ENCODE measurements at regions not wholly inside any gene's neighbourhood (a gene's known extent, or its start where the extent isn't known, plus 50 kb on each side); places are given as distances from the start of the nearest gene placed in this dataset.

DNA sequence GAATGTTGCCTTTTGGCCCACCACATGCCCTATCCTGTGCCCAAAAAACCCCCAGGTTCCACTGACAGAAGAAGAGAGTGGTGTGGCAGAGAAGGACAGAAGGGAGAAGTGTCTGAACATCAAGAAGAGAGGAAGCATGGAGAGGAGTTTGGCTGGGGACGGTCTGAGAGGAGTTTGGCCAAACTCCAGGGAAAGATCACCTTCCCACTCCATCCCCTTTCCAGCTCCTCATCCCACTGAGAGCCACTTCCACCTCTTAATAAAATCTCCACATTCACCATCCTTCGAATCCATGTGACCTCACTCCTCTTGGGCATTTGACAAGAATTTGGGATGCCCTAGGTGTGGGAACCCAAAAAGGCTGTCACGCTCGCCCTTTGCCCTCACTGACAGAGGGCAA is 311.6 kb upstream of the GRM7 start:
- Mint-ChIP-seq H3K9me3 (peaks cover 5% of the 10 kb centered on the region), H3K4me1 (ENCODE audit: low read depth) (no peaks in the 10 kb centered on the region), H3K4me3 (no peak overlapping the region), H3K27ac (no peak overlapping the region), H3K36me3 (ENCODE audit: low read depth) (no peaks in the 10 kb centered on the region), H3K27me3 (no peaks in the 10 kb centered on the region)
- DNase-seq (no peak), ATAC-seq (no peak)
- ChIA-PET CTCF (no interaction called here), POLR2A (no interaction called here)
- TF ChIP-seq, protein P1, sequence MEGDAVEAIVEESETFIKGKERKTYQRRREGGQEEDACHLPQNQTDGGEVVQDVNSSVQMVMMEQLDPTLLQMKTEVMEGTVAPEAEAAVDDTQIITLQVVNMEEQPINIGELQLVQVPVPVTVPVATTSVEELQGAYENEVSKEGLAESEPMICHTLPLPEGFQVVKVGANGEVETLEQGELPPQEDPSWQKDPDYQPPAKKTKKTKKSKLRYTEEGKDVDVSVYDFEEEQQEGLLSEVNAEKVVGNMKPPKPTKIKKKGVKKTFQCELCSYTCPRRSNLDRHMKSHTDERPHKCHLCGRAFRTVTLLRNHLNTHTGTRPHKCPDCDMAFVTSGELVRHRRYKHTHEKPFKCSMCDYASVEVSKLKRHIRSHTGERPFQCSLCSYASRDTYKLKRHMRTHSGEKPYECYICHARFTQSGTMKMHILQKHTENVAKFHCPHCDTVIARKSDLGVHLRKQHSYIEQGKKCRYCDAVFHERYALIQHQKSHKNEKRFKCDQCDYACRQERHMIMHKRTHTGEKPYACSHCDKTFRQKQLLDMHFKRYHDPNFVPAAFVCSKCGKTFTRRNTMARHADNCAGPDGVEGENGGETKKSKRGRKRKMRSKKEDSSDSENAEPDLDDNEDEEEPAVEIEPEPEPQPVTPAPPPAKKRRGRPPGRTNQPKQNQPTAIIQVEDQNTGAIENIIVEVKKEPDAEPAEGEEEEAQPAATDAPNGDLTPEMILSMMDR (IDR thresholded peaks at IDR 0.05) = no peak
- intact Hi-C loops (cut with micrococcal nuclease) = no loop called here

- Mint-ChIP-seq H3K36me3 (ENCODE audit: low read depth) (no peaks in the 10 kb centered on the region), H3K9me3 (peaks cover 8% of the 10 kb centered on the region), H3K27ac (no peak overlapping the region), H3K4me3 (no peak overlapping the region), H3K4me1 (ENCODE audit: low read depth) (no peaks in the 10 kb centered on the region), H3K27me3 (no peaks in the 10 kb centered on the region)
- ChIA-PET POLR2A (no interaction called here), CTCF (no interaction called here)
- DNase-seq = no peak
- ATAC-seq = no peak
- intact Hi-C loops (cut with micrococcal nuclease) = no loop called here
- TF ChIP-seq, protein P1 (IDR thresholded peaks at IDR 0.05) = no peak
Observed at GRCh38 chr3:6551165-6551564, 309.8 kb upstream of the GRM7 start.

DNA sequence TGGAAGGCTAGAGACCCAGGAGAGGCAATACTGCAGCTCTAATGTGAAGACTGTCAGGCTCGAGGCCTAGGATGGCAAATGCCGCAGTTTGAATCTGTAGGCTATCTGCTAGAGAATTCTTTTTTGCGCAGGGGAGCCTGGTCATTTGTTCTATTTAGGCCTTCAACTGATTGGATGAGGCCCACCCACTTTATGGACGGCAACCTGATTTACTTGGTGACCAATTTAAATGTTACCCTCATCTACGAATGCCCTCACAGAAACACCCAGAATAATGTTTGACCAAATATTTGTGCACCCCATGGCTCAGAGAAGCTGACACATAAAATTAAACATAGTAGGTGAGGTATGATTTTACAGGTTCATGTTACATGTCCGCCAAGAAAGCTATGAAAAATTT is 300.7 kb upstream of the GRM7 start:
- H3K4me1 Mint-ChIP-seq (ENCODE audit: low read depth) = no peaks in the 10 kb centered on the region
- intact Hi-C loops (cut with micrococcal nuclease) = no loop called here

DNA sequence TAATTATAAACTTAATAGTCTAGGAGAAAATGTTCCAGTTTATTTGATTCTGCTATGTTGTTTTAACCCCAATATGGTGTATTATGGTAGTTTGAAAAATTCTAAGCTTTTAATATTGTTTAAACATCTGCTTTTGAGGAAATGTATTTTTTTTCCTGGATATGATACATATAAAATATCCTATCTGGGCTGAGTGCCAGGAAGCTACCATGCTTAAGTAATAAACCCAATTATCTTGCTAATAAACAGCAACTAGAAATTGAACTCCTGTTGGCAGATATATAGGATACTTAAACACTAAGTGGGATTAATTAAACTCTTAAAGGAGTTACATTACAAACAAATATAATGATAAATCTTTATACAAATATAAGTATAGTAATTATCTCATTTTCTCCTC is 293.7 kb upstream of the GRM7 start:
- H3K27me3 Mint-ChIP-seq = no peaks in the 10 kb centered on the region
- no peak overlapping the region for H3K4me3 Mint-ChIP-seq
- CTCF ChIA-PET = no interaction called here
- no peak for ATAC-seq
- H3K27ac Mint-ChIP-seq = no peak overlapping the region
- intact Hi-C loops (cut with micrococcal nuclease) = no loop called here
- POLR2A ChIA-PET = no interaction called here
- no peaks in the 10 kb centered on the region for H3K4me1 Mint-ChIP-seq (ENCODE audit: low read depth)
- TF ChIP-seq, protein P1 (IDR thresholded peaks at IDR 0.05) = no peak
- DNase-seq = no peak
- no peaks in the 10 kb centered on the region for H3K36me3 Mint-ChIP-seq (ENCODE audit: low read depth)
- H3K9me3 Mint-ChIP-seq = peaks cover 4% of the 10 kb centered on the region

More for the DNA sequence above, 300.7 kb upstream of the GRM7 start:
- H3K9me3 Mint-ChIP-seq = peaks cover 8% of the 10 kb centered on the region
- TF ChIP-seq, protein P1 (IDR thresholded peaks at IDR 0.05) = no peak
- H3K27me3 Mint-ChIP-seq = no peaks in the 10 kb centered on the region
- H3K36me3 Mint-ChIP-seq (ENCODE audit: low read depth) = no peaks in the 10 kb centered on the region
- no peak for ATAC-seq
- H3K27ac Mint-ChIP-seq = no peak overlapping the region
- H3K4me3 Mint-ChIP-seq = no peak overlapping the region
- CTCF ChIA-PET = interaction anchor here (1.2 kb wide), 1 partner anchor 17 kb away, joined by 5 read pairs; no protein-coding TSS in a partner anchor
- no peak for DNase-seq
- POLR2A ChIA-PET = no interaction called here

DNA sequence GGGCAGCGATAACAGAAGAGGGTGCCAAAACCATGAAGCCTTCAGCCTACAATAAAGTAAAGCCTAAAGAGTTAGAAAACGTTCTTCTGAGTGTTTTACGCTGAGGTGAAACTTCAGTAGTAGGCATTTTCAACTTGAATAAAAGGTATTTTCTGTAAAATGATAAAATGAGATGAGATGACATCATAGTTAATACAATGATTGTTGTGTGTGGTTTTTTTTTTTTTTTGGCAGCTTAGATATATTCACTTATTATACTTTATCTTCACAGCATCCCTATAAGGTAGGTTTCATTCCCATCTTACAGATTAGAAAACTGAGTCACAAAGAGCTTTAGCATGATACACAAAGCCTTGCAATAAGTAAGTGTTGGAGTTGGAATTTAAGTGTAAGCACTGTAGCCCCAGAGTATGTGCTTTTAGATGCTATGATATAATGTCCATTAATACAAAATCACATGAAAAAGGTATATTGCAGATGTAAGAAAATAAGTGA is 291.9 kb upstream of the GRM7 start:
- TF ChIP-seq, protein P1 (IDR thresholded peaks at IDR 0.05) = no peak
- no peaks in the 10 kb centered on the region for H3K36me3 Mint-ChIP-seq (ENCODE audit: low read depth)
- CTCF ChIA-PET = interaction anchor here (0.7 to 0.8 kb wide), 2 partner anchors 34 to 643 kb away, joined by 3 read pairs; no protein-coding TSS in a partner anchor
- intact Hi-C loops (cut with micrococcal nuclease) = no loop called here
- POLR2A ChIA-PET = no interaction called here
- H3K9me3 Mint-ChIP-seq = peaks cover 1% of the 10 kb centered on the region
- ATAC-seq (no peak), DNase-seq (no peak)
- H3K4me1 Mint-ChIP-seq (ENCODE audit: low read depth) = no peaks in the 10 kb centered on the region
- H3K27me3 Mint-ChIP-seq = no peaks in the 10 kb centered on the region
- no peak overlapping the region for H3K27ac Mint-ChIP-seq
- H3K4me3 Mint-ChIP-seq = no peak overlapping the region
